Esophagus muscularis mucosa (tissue), 3 donors: ENCODE measurements at regions not wholly inside any gene's neighbourhood (a gene's known extent, or its start where the extent isn't known, plus 50 kb on each side); places are given as distances from the start of the nearest gene placed in this dataset.

Experiments used
- CTCF ChIP-seq, 3 experiments: fragments of 200-600 bp in 2 of 3; fragments of 450-650 bp in 1 of 3; sonication (generic) in 2 of 3; IDR thresholded peaks; one replicate each; pipeline ENCODE4 v1.5.1; 2017 to 2019; ENCODE audit warnings: antibody characterized with exemption in 3 of 3, mild to moderate bottlenecking in 2 of 3, moderate library complexity in 1 of 3
- POLR2A ChIP-seq: fragments of 450-650 bp; IDR thresholded peaks from one replicate; pipeline ENCODE4 v1.6.1; 2017; ENCODE audit warnings: antibody characterized with exemption, moderate library complexity, mild to moderate bottlenecking, low read depth
- POLR2AphosphoS5 ChIP-seq, 2 donors: sonication (generic); formaldehyde crosslinking; IDR thresholded peaks; one replicate each; pipeline ENCODE4 v1.6.1; 2017; ENCODE audit warnings: antibody characterized with exemption in 2 of 2

GRCh38 chr12:24359418-24359817 is 409.9 kb upstream of the SOX5 start:
- TF ChIP-seq CTCF (IDR thresholded peaks at IDR 0.05) = no peak
- no peak for TF ChIP-seq POLR2AphosphoS5 (IDR thresholded peaks at IDR 0.05)
- no peak for TF ChIP-seq POLR2A
